SK-N-SH (cell line): ENCODE measurements at regions not wholly inside any gene's neighbourhood (a gene's known extent, or its start where the extent isn't known, plus 50 kb on each side); places are given as distances from the start of the nearest gene placed in this dataset.

ENCODE experiments used
- CTCF ChIA-PET: fragments of 300-600, 350-600 bp; formaldehyde crosslinking; extraction: SDS; loops from one replicate; lab custom pipeline; 2021; lab: Yijun Ruan, JAX
- POLR2A ChIA-PET: fragments of 350-600 bp; sonication (Branson Sonifier 250); formaldehyde crosslinking; extraction: SDS; loops from one replicate; lab custom pipeline; 2020; ENCODE audit warnings: antibody characterized with exemption, inconsistent platforms; lab: Yijun Ruan, JAX
- DNase-seq: peaks from one replicate; pipeline ENCODE4 v3.0.0; 2012
- H2AFZ ChIP-seq: fragments of 200-600 bp; sonication (generic); 2 replicates; pipeline ENCODE4 v1.8.1; 2016; ENCODE audit warnings: antibody characterized with exemption, mild to moderate bottlenecking, low read depth
- H3F3A ChIP-seq: fragments of 200-600 bp; sonication (generic); replicated peaks from 2 replicates; pipeline ENCODE3; 2016; ENCODE audit warnings: antibody characterized with exemption, mild to moderate bottlenecking; ENCODE audit not compliant: insufficient read depth
- H3K27ac ChIP-seq, 2 experiments: fragments of 200-500 bp in 1 of 2; fragments of 200-600 bp in 1 of 2; sonication (Bioruptor generic) in 1 of 2; sonication (generic), shearing (Covaris generic) in 1 of 2; 2 replicates each; pipeline versions ENCODE4 v1.5.1 to v1.6.1; 2014 to 2016; ENCODE audit warnings: low read depth in 2 of 2, inconsistent platforms in 1 of 2, low read length in 1 of 2, mild to moderate bottlenecking in 1 of 2, mixed read lengths in 1 of 2
- H3K27me3 ChIP-seq: fragments of 200-600 bp; sonication (generic), shearing (Covaris generic); 2 replicates; pipeline ENCODE4 v1.6.1; 2016; ENCODE audit warnings: mixed run types; ENCODE audit not compliant: insufficient read depth
- H3K36me3 ChIP-seq, 2 experiments: fragments of 200-500 bp in 1 of 2; fragments of 200-600 bp in 1 of 2; sonication (Bioruptor generic) in 1 of 2; sonication (generic) in 1 of 2; replicated peaks in 1 of 2; 2 replicates each; pipeline versions ENCODE3 to v1.5.1; 2014 to 2016; ENCODE audit warnings: low read length in 1 of 2, mild to moderate bottlenecking in 1 of 2; ENCODE audit not compliant: insufficient read depth in 2 of 2, control insufficient read depth in 1 of 2
- H3K4me1 ChIP-seq, 2 experiments: fragments of 200-500 bp in 1 of 2; fragments of 200-600 bp in 1 of 2; sonication (Bioruptor generic) in 1 of 2; sonication (generic), shearing (Covaris generic) in 1 of 2; 2 replicates each; pipeline versions ENCODE4 v1.5.1 to v1.6.1; 2014 to 2016; ENCODE audit warnings: low read depth in 1 of 2, low read length in 1 of 2, mixed run types in 1 of 2; ENCODE audit not compliant: insufficient read depth in 2 of 2, control insufficient read depth in 1 of 2
- H3K4me2 ChIP-seq: fragments of 200-600 bp; sonication (generic), shearing (Covaris generic); 2 replicates; pipeline ENCODE4 v1.6.1; 2017; ENCODE audit warnings: mixed run types
- H3K4me3 ChIP-seq, 2 experiments: fragments of 200-500 bp in 1 of 2; fragments of 200-600 bp in 1 of 2; sonication (Bioruptor generic) in 1 of 2; sonication (generic), shearing (Covaris generic) in 1 of 2; 2 replicates each; pipeline versions ENCODE4 v1.5.1 to v1.8.1; 2014 to 2016; ENCODE audit warnings: low read depth in 2 of 2, inconsistent platforms in 1 of 2, low read length in 1 of 2, mild to moderate bottlenecking in 1 of 2, mixed read lengths in 1 of 2, moderate library complexity in 1 of 2
- H3K79me2 ChIP-seq: fragments of 200-600 bp; sonication (generic); 2 replicates; pipeline ENCODE4 v1.8.1; 2017; ENCODE audit warnings: mild to moderate bottlenecking; ENCODE audit not compliant: insufficient read depth
- H3K9ac ChIP-seq: fragments of 200-600 bp; sonication (generic); 2 replicates; pipeline ENCODE4 v1.6.1; 2017; ENCODE audit warnings: mixed run types
- H3K9me2 ChIP-seq: fragments of 200-600 bp; sonication (generic); 2 replicates; pipeline ENCODE4 v1.6.1; 2017; ENCODE audit warnings: mixed run types
- H3K9me3 ChIP-seq: fragments of 200-600 bp; sonication (generic); 2 replicates; pipeline ENCODE4 v1.6.1; 2017; ENCODE audit warnings: mixed run types, mild to moderate bottlenecking, moderate library complexity
- H4K20me1 ChIP-seq: fragments of 200-600 bp; sonication (generic); 2 replicates; pipeline ENCODE4 v1.6.1; 2017; ENCODE audit warnings: mild to moderate bottlenecking, mixed run types; ENCODE audit not compliant: insufficient read depth
- ELF1 ChIP-seq: IDR thresholded peaks from 2 replicates; pipeline ENCODE4 v1.4.0; 2012
- EP300 ChIP-seq, 2 experiments: IDR thresholded peaks; 2 replicates each; pipeline versions ENCODE4 v1.4.0 to v1.6.1; 2012; ENCODE audit warnings: borderline replicate concordance in 1 of 2, low read depth in 1 of 2, low read length in 1 of 2
- EZH2phosphoT487 ChIP-seq: fragments of 200-600 bp; sonication (generic); IDR thresholded peaks from 2 replicates; pipeline ENCODE4 v1.6.1; 2017; ENCODE audit warnings: low read depth, mixed run types, mild to moderate bottlenecking, antibody characterized with exemption, moderate library complexity, borderline replicate concordance
- FOXJ3 ChIP-seq: sonication (generic); formaldehyde crosslinking; IDR thresholded peaks from 2 replicates; pipeline ENCODE4 v1.5.1; 2020; ENCODE audit warnings: mild to moderate bottlenecking, missing genetic modification reagents
- FOXM1 ChIP-seq: IDR thresholded peaks from 2 replicates; pipeline ENCODE4 v1.4.0; 2012; ENCODE audit warnings: low read depth, mild to moderate bottlenecking
- GABPA ChIP-seq: IDR thresholded peaks from 2 replicates; pipeline ENCODE4 v1.4.0; 2012; ENCODE audit warnings: low read depth, mild to moderate bottlenecking
- GATA2 ChIP-seq: sonication (generic); formaldehyde crosslinking; IDR thresholded peaks from 2 replicates; pipeline ENCODE4 v1.5.0; 2020; ENCODE audit warnings: mild to moderate bottlenecking, missing genetic modification reagents
- IRF3 ChIP-seq: fragments of 150-350 bp; IDR thresholded peaks from 2 replicates; pipeline ENCODE4 v1.6.1; 2016; ENCODE audit warnings: mild to moderate bottlenecking, low read depth, low read length
- JUND ChIP-seq: IDR thresholded peaks from 2 replicates; pipeline ENCODE4 v1.4.0; 2012
- MAX ChIP-seq: IDR thresholded peaks from 2 replicates; pipeline ENCODE4 v1.4.0; 2012; ENCODE audit warnings: low read depth
- MXI1 ChIP-seq: IDR thresholded peaks from 2 replicates; pipeline ENCODE4 v1.6.1; 2012; ENCODE audit warnings: mild to moderate bottlenecking, low read depth, low read length, improper control_type of control experiment
- POLR2AphosphoS5 ChIP-seq: IDR thresholded peaks from 2 replicates; pipeline ENCODE4 v1.6.1; 2012; ENCODE audit warnings: low read depth, low read length
- SMC3 ChIP-seq: IDR thresholded peaks from 2 replicates; pipeline ENCODE4 v1.6.1; 2012; ENCODE audit warnings: low read depth, low read length, improper control_type of control experiment
- TAF1 ChIP-seq: IDR thresholded peaks from 2 replicates; pipeline ENCODE4 v1.6.1; 2012; ENCODE audit warnings: low read depth, mild to moderate bottlenecking, low read length, moderate library complexity, borderline replicate concordance
- TCF12 ChIP-seq: IDR thresholded peaks from 2 replicates; pipeline ENCODE4 v1.4.0; 2012
- TEAD4 ChIP-seq: IDR thresholded peaks from 2 replicates; pipeline ENCODE4 v1.4.0; 2012; ENCODE audit warnings: mild to moderate bottlenecking, borderline replicate concordance; ENCODE audit not compliant: insufficient read depth
- USF1 ChIP-seq: IDR thresholded peaks from 2 replicates; pipeline ENCODE4 v1.4.0; 2012; ENCODE audit warnings: low read depth, borderline replicate concordance
- USF2 ChIP-seq: fragments of 150-350 bp; IDR thresholded peaks from 2 replicates; pipeline ENCODE4 v1.6.1; 2017; ENCODE audit warnings: antibody characterized with exemption, low read length, low read depth, borderline replicate concordance
- ZBTB33 ChIP-seq: IDR thresholded peaks from 2 replicates; pipeline ENCODE4 v1.4.0; 2012; ENCODE audit warnings: low read depth, borderline replicate concordance
- WGBS: methylation state at CpG from one replicate; pipeline ENCODE4 v1.1.6; 2017; ENCODE audit warnings: low lambda C conversion rate; 5-methylcytosine and 5-hydroxymethylcytosine counted together

- no peaks in the 10 kb centered on the region; the same call in 1 of the 2 replicates for H3K9me3 ChIP-seq
- no peaks in the 10 kb centered on the region for H3K36me3 ChIP-seq
- no peak overlapping the region for H3K4me3 ChIP-seq
- no peak overlapping the region for H3K4me2 ChIP-seq
- DNase-seq: no peak
- no peaks in the 10 kb centered on the region for H3K27me3 ChIP-seq
- ChIA-PET POLR2A (no interaction called here), CTCF (no interaction called here)
- no peaks in the 10 kb centered on the region for H3K79me2 ChIP-seq
- H3F3A ChIP-seq: no peaks in the 10 kb centered on the region
- 45% methylated on average over 7 of the region's 7 CpGs for WGBS
- no peaks in the 10 kb centered on the region for H3K4me1 ChIP-seq
- no peak overlapping the region for H3K27ac ChIP-seq
- no peak overlapping the region for H2AFZ ChIP-seq
- TF ChIP-seq IRF3 (no peak), FOXM1 (no peak), ZBTB33 (no peak), GABPA (no peak), TEAD4 (no peak), POLR2AphosphoS5 (no peak), MAX (no peak), TCF12 (no peak), ELF1 (no peak), JUND (no peak)
- H3K9me2 ChIP-seq: no peaks in the 10 kb centered on the region
- H4K20me1 ChIP-seq: no peaks in the 10 kb centered on the region
- H3K9ac ChIP-seq: no peak overlapping the region
Measured at GRCh38 chr10:10712155-10712704, 305.4 kb upstream of the CELF2 start.

- H3F3A ChIP-seq: no peaks in the 10 kb centered on the region
- no peaks in the 10 kb centered on the region for H3K36me3 ChIP-seq
- H3K9me3 ChIP-seq: no peaks in the 10 kb centered on the region; the same call in 1 of the 2 replicates
- H3K9ac ChIP-seq: no peak overlapping the region
- no peaks in the 10 kb centered on the region for H4K20me1 ChIP-seq
- no peaks in the 10 kb centered on the region for H3K9me2 ChIP-seq
- H3K79me2 ChIP-seq: no peaks in the 10 kb centered on the region
- POLR2A ChIA-PET: no interaction called here
- no peaks in the 10 kb centered on the region for H3K27me3 ChIP-seq
- CTCF ChIA-PET: no interaction called here
- no peak overlapping the region for H3K27ac ChIP-seq
- no peak for DNase-seq
- H3K4me1 ChIP-seq: no peaks in the 10 kb centered on the region
- H2AFZ ChIP-seq: no peak overlapping the region
- no peak overlapping the region for H3K4me2 ChIP-seq
- WGBS: 23% methylated on average over 2 of the region's 2 CpGs
- H3K4me3 ChIP-seq: no peak overlapping the region
- TF ChIP-seq USF2 (no peak), EP300 (IDR thresholded peaks at IDR 0.05; ENCODE audit: borderline replicate concordance in 1 of 2, low read depth in 1 of 2, low read length in 1 of 2) (no peak), MXI1 (no peak), ZBTB33 (no peak), IRF3 (no peak), FOXJ3 (CRISPR knock-in tag) (no peak), FOXM1 (no peak), USF1 (no peak), TAF1 (no peak), EZH2phosphoT487 (no peak), GATA2 (CRISPR knock-in tag) (no peak), SMC3 (no peak)
Measured at GRCh38 chr10:10714327-10714726, 303.3 kb upstream of the CELF2 start.
